ENCODE measurements at regions not wholly inside any gene's neighbourhood (a gene's known extent, or its start where the extent isn't known, plus 50 kb on each side); places are given as distances from the start of the nearest gene placed in this dataset.

DNA sequence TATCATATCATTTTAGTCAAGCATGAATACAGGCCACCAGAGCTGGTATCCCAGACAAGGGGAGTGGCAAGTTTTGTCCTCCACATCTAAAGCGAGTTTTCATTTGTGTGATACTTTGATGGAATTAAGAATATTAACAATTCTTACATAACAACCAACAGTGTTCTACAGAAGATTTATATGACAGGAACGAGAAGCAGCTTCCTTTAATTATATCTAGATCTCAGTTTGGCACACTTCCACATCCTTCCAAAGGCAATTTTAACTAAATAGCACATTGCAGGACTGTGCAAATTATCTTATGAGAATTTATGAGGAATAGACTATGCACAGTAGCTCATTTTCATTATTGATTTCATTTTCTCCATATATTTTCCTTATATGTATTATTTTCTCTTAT, 121.2 kb upstream of the GUCY1A1 start:
- ChIA-PET POLR2A (no interaction called here), CTCF (interaction anchor here (0.6 kb wide), 1 partner anchor 43 kb away, joined by 4 read pairs; no protein-coding TSS in a partner anchor)
- no peak for TF ChIP-seq ZNF610 (tag by site-specific recombination; IDR thresholded peaks at IDR 0.05; ENCODE audit: borderline replicate concordance)
- no peak for TF ChIP-seq ZNF555 (tag by site-specific recombination; conservative IDR thresholded peaks at IDR 0.05)
- no peak for TF ChIP-seq ZNF146 (tag by site-specific recombination; IDR thresholded peaks at IDR 0.05)
- TF ChIP-seq ZNF37A (tag by site-specific recombination; IDR thresholded peaks at IDR 0.05), result no peak
- TF ChIP-seq, protein P1, sequence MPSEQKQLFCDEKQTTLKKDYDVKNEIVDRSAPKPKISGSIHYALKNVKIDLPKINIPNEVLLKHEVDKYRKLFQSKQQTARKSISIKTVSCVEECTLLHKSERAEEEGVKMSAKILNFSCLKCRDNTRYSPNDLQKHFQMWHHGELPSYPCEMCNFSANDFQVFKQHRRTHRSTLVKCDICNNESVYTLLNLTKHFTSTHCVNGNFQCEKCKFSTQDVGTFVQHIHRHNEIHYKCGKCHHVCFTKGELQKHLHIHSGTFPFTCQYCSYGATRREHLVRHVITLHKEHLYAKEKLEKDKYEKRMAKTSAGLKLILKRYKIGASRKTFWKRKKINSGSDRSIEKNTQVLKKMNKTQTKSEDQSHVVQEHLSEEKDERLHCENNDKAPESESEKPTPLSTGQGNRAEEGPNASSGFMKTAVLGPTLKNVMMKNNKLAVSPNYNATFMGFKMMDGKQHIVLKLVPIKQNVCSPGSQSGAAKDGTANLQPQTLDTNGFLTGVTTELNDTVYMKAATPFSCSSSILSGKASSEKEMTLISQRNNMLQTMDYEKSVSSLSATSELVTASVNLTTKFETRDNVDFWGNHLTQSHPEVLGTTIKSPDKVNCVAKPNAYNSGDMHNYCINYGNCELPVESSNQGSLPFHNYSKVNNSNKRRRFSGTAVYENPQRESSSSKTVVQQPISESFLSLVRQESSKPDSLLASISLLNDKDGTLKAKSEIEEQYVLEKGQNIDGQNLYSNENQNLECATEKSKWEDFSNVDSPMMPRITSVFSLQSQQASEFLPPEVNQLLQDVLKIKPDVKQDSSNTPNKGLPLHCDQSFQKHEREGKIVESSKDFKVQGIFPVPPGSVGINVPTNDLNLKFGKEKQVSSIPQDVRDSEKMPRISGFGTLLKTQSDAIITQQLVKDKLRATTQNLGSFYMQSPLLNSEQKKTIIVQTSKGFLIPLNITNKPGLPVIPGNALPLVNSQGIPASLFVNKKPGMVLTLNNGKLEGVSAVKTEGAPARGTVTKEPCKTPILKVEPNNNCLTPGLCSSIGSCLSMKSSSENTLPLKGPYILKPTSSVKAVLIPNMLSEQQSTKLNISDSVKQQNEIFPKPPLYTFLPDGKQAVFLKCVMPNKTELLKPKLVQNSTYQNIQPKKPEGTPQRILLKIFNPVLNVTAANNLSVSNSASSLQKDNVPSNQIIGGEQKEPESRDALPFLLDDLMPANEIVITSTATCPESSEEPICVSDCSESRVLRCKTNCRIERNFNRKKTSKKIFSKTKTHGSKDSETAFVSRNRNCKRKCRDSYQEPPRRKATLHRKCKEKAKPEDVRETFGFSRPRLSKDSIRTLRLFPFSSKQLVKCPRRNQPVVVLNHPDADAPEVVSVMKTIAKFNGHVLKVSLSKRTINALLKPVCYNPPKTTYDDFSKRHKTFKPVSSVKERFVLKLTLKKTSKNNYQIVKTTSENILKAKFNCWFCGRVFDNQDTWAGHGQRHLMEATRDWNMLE (tag by site-specific recombination; conservative IDR thresholded peaks at IDR 0.05; ENCODE audit: low read depth), result no peak
- no peak for TF ChIP-seq GLIS2 (tag by site-specific recombination; IDR thresholded peaks at IDR 0.05)
- no peak for TF ChIP-seq ZNF660 (tag by site-specific recombination; IDR thresholded peaks at IDR 0.05)
- TF ChIP-seq, protein P2, sequence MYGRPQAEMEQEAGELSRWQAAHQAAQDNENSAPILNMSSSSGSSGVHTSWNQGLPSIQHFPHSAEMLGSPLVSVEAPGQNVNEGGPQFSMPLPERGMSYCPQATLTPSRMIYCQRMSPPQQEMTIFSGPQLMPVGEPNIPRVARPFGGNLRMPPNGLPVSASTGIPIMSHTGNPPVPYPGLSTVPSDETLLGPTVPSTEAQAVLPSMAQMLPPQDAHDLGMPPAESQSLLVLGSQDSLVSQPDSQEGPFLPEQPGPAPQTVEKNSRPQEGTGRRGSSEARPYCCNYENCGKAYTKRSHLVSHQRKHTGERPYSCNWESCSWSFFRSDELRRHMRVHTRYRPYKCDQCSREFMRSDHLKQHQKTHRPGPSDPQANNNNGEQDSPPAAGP (tag by site-specific recombination; IDR thresholded peaks at IDR 0.05), result no peak
- TF ChIP-seq ZNF350 (tag by site-specific recombination; IDR thresholded peaks at IDR 0.05), result no peak
- no peak for TF ChIP-seq ZNF341 (tag by site-specific recombination; IDR thresholded peaks at IDR 0.05; ENCODE audit: low read depth)
- TF ChIP-seq, protein P3, sequence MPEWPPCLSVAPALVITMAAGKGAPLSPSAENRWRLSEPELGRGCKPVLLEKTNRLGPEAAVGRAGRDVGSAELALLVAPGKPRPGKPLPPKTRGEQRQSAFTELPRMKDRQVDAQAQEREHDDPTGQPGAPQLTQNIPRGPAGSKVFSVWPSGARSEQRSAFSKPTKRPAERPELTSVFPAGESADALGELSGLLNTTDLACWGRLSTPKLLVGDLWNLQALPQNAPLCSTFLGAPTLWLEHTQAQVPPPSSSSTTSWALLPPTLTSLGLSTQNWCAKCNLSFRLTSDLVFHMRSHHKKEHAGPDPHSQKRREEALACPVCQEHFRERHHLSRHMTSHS (tag by site-specific recombination; IDR thresholded peaks at IDR 0.05), result no peak
- TF ChIP-seq ZNF175 (tag by site-specific recombination; IDR thresholded peaks at IDR 0.05), result no peak
- TF ChIP-seq OSR2 (tag by site-specific recombination; IDR thresholded peaks at IDR 0.05), result no peak
- TF ChIP-seq, protein P4, sequence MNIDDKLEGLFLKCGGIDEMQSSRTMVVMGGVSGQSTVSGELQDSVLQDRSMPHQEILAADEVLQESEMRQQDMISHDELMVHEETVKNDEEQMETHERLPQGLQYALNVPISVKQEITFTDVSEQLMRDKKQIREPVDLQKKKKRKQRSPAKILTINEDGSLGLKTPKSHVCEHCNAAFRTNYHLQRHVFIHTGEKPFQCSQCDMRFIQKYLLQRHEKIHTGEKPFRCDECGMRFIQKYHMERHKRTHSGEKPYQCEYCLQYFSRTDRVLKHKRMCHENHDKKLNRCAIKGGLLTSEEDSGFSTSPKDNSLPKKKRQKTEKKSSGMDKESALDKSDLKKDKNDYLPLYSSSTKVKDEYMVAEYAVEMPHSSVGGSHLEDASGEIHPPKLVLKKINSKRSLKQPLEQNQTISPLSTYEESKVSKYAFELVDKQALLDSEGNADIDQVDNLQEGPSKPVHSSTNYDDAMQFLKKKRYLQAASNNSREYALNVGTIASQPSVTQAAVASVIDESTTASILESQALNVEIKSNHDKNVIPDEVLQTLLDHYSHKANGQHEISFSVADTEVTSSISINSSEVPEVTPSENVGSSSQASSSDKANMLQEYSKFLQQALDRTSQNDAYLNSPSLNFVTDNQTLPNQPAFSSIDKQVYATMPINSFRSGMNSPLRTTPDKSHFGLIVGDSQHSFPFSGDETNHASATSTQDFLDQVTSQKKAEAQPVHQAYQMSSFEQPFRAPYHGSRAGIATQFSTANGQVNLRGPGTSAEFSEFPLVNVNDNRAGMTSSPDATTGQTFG (tag by site-specific recombination; IDR thresholded peaks at IDR 0.05; ENCODE audit: borderline replicate concordance), result no peak
- Histone ChIP-seq H3K27ac (ENCODE audit: extremely low read depth, low read depth, low read length) (no peak overlapping the region), H3K4me1 (ENCODE audit: control insufficient read depth, insufficient read depth, low read length) (no peaks in the 10 kb centered on the region), H3K9me3 (ENCODE audit: control insufficient read depth, insufficient read depth, low read depth, low read length) (no peaks in the 10 kb centered on the region), H3K4me3 (ENCODE audit: low read depth, low read length) (no peak overlapping the region), H3K36me3 (ENCODE audit: control insufficient read depth in 2 of 2, insufficient read depth in 1 of 2, low read length in 2 of 2) (no peaks in the 10 kb centered on the region)

DNA sequence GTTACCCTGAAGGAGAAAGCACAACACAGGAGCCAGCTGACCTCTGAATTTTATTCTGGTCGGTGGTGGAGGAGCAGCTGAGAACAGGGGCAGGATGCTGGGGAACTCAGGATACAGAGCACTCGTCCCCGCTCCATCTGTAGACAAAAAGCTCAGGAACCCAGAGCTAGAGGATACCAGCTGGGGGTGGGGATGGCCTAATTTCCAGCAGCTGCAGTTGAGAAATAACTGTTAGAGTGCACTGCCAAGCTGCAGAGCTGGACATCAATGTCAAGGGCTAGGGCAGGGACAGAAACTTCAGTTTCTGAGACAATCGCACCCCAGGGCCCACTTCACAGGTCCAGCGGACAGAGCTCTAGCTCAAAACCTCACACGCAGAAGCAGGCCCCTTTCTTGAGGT, 122.1 kb upstream of the GUCY1A1 start:
- Histone ChIP-seq H3K4me1 (ENCODE audit: control insufficient read depth, insufficient read depth, low read length) (no peaks in the 10 kb centered on the region), H3K9me3 (ENCODE audit: control insufficient read depth, insufficient read depth, low read depth, low read length) (no peaks in the 10 kb centered on the region), H3K36me3 (ENCODE audit: control insufficient read depth in 2 of 2, insufficient read depth in 1 of 2, low read length in 2 of 2) (no peaks in the 10 kb centered on the region), H3K27ac (ENCODE audit: extremely low read depth, low read depth, low read length) (no peak overlapping the region), H3K4me3 (ENCODE audit: low read depth, low read length) (no peak overlapping the region)
- CTCF ChIA-PET, result no interaction called here
- POLR2A ChIA-PET, result no interaction called here
- TF ChIP-seq ZNF76 (tag by site-specific recombination; IDR thresholded peaks at IDR 0.05; ENCODE audit: borderline replicate concordance, low read depth), result no peak
- TF ChIP-seq ZNF214 (tag by site-specific recombination; IDR thresholded peaks at IDR 0.05; ENCODE audit: borderline replicate concordance), result no peak
- no peak for TF ChIP-seq ZNF157 (tag by site-specific recombination; IDR thresholded peaks at IDR 0.05)
- TF ChIP-seq ZNF791 (tag by site-specific recombination; IDR thresholded peaks at IDR 0.05), result no peak
- TF ChIP-seq, protein P5, sequence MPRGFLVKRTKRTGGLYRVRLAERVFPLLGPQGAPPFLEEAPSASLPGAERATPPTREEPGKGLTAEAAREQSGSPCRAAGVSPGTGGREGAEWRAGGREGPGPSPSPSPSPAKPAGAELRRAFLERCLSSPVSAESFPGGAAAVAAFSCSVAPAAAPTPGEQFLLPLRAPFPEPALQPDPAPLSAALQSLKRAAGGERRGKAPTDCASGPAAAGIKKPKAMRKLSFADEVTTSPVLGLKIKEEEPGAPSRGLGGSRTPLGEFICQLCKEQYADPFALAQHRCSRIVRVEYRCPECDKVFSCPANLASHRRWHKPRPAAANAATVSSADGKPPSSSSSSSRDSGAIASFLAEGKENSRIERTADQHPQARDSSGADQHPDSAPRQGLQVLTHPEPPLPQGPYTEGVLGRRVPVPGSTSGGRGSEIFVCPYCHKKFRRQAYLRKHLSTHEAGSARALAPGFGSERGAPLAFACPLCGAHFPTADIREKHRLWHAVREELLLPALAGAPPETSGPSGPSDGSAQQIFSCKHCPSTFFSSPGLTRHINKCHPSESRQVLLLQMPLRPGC (tag by site-specific recombination; IDR thresholded peaks at IDR 0.05), result no peak
- no peak for TF ChIP-seq ZBTB20 (tag by site-specific recombination; IDR thresholded peaks at IDR 0.05)
- TF ChIP-seq ZFHX2 (tag by site-specific recombination; conservative IDR thresholded peaks at IDR 0.05), result no peak
- TF ChIP-seq, protein P6, sequence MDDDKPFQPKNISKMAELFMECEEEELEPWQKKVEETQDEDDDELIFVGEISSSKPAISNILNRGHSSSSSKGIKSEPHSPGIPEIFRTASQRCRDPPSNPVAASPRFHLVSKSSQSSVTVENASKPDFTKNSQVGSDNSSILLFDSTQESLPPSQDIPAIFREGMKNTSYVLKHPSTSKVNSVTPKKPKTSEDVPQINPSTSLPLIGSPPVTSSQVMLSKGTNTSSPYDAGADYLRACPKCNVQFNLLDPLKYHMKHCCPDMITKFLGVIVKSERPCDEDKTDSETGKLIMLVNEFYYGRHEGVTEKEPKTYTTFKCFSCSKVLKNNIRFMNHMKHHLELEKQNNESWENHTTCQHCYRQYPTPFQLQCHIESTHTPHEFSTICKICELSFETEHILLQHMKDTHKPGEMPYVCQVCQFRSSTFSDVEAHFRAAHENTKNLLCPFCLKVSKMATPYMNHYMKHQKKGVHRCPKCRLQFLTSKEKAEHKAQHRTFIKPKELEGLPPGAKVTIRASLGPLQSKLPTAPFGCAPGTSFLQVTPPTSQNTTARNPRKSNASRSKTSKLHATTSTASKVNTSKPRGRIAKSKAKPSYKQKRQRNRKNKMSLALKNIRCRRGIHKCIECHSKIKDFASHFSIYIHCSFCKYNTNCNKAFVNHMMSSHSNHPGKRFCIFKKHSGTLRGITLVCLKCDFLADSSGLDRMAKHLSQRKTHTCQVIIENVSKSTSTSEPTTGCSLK (tag by site-specific recombination; IDR thresholded peaks at IDR 0.05), result no peak

All from HEK293 (cell line).